HepG2 (cell line): ENCODE measurements at regions not wholly inside any gene's neighbourhood (a gene's known extent, or its start where the extent isn't known, plus 50 kb on each side); places are given as distances from the start of the nearest gene placed in this dataset.
"Not testable (repeated sequence)": the region's sequence is repeated elsewhere in the genome, so short reads cannot be mapped to it uniquely, and the experiment has no call there.

Experiments used
- ATAC-seq: fragments of 200-7000 bp; cut with Tn5 transposase; 3 replicates; pipeline ENCODE4 v1.9.1; 2020; ENCODE audit warnings: mild to moderate bottlenecking, moderate library complexity
- BruUV-seq: library from RNA; stranded (reverse); fragments of 400-500 nt; replicated peaks from 2 replicates; lab custom pipeline; 2021; lab: Mats Ljungman, UMichigan
- CTCF ChIA-PET: fragments of 300-600 bp; formaldehyde crosslinking; extraction: SDS; loops from one replicate; lab custom pipeline; 2021; ENCODE audit warnings: low total read pairs, inconsistent platforms, low intra/inter-chr PET ratio; lab: Yijun Ruan, JAX
- POLR2A ChIA-PET: fragments of 350-600 bp; sonication (Branson Sonifier 250); formaldehyde crosslinking; loops from one replicate; lab custom pipeline; 2020; ENCODE audit warnings: antibody characterized with exemption, inconsistent platforms; lab: Yijun Ruan, JAX
- DNase-seq: peaks from one replicate; pipeline ENCODE4 v3.0.0-alpha.2; 2015; ENCODE audit warnings: low spot score
- FAIRE-seq: peaks from 3 replicates; lab custom pipeline; 2011; peaks lifted over from hg19 to GRCh38; lab: Jason Lieb, UNC
- H2AFZ ChIP-seq: one replicate; pipeline ENCODE4 v1.6.1; 2011; ENCODE audit warnings: low read length, inconsistent platforms
- H3K27ac ChIP-seq: fragments of 300-600 bp; 3 replicates; pipeline ENCODE4 v1.8.0; 2011; ENCODE audit warnings: mixed run types, mild to moderate bottlenecking, mixed read lengths, low read length, inconsistent platforms; ENCODE audit not compliant: insufficient read depth; ENCODE audit errors: extremely low read length
- H3K27me3 ChIP-seq, 2 experiments: fragments of 200-600 bp in 1 of 2; 2 replicates in 1 of 2; 3 replicates in 1 of 2; pipeline versions ENCODE4 v1.6.0 to v1.8.0; 2011; ENCODE audit warnings: low read length in 2 of 2, mild to moderate bottlenecking in 2 of 2, moderate library complexity in 2 of 2, inconsistent platforms in 1 of 2; ENCODE audit not compliant: insufficient read depth in 2 of 2, control insufficient read depth in 1 of 2
- H3K36me3 ChIP-seq, 2 experiments: fragments of 200-600 bp in 1 of 2; replicated peaks in 1 of 2; 2 replicates in 1 of 2; 3 replicates in 1 of 2; pipeline versions ENCODE4 v1.5.1 to v1.8.0; 2011; ENCODE audit warnings: low read length in 2 of 2, inconsistent platforms in 1 of 2; ENCODE audit not compliant: insufficient read depth in 2 of 2, control insufficient read depth in 1 of 2
- H3K4me1 ChIP-seq: 2 replicates; pipeline ENCODE4 v1.5.1; 2012; ENCODE audit warnings: low read length, inconsistent platforms; ENCODE audit not compliant: insufficient read depth
- H3K4me2 ChIP-seq: 2 replicates; pipeline ENCODE4 v1.6.0; 2011; ENCODE audit warnings: low read depth, low read length, inconsistent platforms
- H3K4me3 ChIP-seq, 3 experiments: fragments of 200-600 bp in 1 of 3; sonication (generic), shearing (Covaris generic) in 1 of 3; replicated peaks in 1 of 3; 2 replicates each; pipeline ENCODE4 v1.5.1; 2011 to 2016; ENCODE audit warnings: low read length in 3 of 3, inconsistent platforms in 2 of 3, low read depth in 2 of 3, mild to moderate bottlenecking in 2 of 3, control low read depth in 1 of 3, mixed read lengths in 1 of 3; ENCODE audit not compliant: insufficient read depth in 1 of 3
- H3K79me2 ChIP-seq: one replicate; pipeline ENCODE4 v1.6.1; 2011; ENCODE audit warnings: low read length, inconsistent platforms; ENCODE audit not compliant: insufficient read depth
- H3K9ac ChIP-seq: 2 replicates; pipeline ENCODE4 v1.6.0; 2011; ENCODE audit warnings: mild to moderate bottlenecking, low read depth, low read length, inconsistent platforms; ENCODE audit not compliant: insufficient read depth
- H3K9me3 ChIP-seq: 2 replicates; pipeline ENCODE4 v1.5.1; 2012; ENCODE audit warnings: mild to moderate bottlenecking, low read length
- H4K20me1 ChIP-seq: 2 replicates; pipeline ENCODE4 v1.6.0; 2011; ENCODE audit warnings: inconsistent platforms, mild to moderate bottlenecking, low read length, moderate library complexity; ENCODE audit not compliant: insufficient read depth
- HOXD1 ChIP-seq: sonication (generic); formaldehyde crosslinking; IDR thresholded peaks from 2 replicates; pipeline ENCODE4 v1.5.0; 2020; ENCODE audit warnings: missing genetic modification reagents
- KLF13 ChIP-seq: sonication (generic); formaldehyde crosslinking; IDR thresholded peaks from 2 replicates; pipeline ENCODE4 v1.4.0; 2020; ENCODE audit warnings: mild to moderate bottlenecking, missing genetic modification reagents
- KLF16 ChIP-seq, 2 experiments: sonication (generic) in 1 of 2; formaldehyde crosslinking in 1 of 2; IDR thresholded peaks; 2 replicates each; pipeline versions ENCODE4 v1.6.1 to v1.8.0; 2016 to 2023; ENCODE audit warnings: missing genetic modification reagents in 2 of 2, missing compliant biosample characterization in 1 of 2
- NAIF1 ChIP-seq: sonication (generic); formaldehyde crosslinking; IDR thresholded peaks from 2 replicates; pipeline ENCODE4 v1.5.0; 2020; ENCODE audit warnings: mild to moderate bottlenecking, missing genetic modification reagents, borderline replicate concordance
- ONECUT2 ChIP-seq: sonication (generic); formaldehyde crosslinking; IDR thresholded peaks from 2 replicates; pipeline ENCODE4 v1.4.0; 2020; ENCODE audit warnings: missing genetic modification reagents
- RFX1 ChIP-seq: fragments of 450-650 bp; IDR thresholded peaks from 2 replicates; pipeline ENCODE4 v1.6.1; 2017
- SMARCE1 ChIP-seq: fragments of 450-650 bp; IDR thresholded peaks from 2 replicates; pipeline ENCODE4 v1.6.1; 2017; ENCODE audit warnings: borderline replicate concordance
- SPEN ChIP-seq: sonication (generic); formaldehyde crosslinking; IDR thresholded peaks from 2 replicates; pipeline ENCODE4 v1.5.1; 2020; ENCODE audit warnings: low read depth, mild to moderate bottlenecking, missing genetic modification reagents
- SRSF9 ChIP-seq: fragments of 200-400 bp; formaldehyde crosslinking; IDR thresholded peaks from 2 replicates; pipeline ENCODE4 v1.6.1; 2018; ENCODE audit warnings: borderline replicate concordance, mild to moderate bottlenecking, low read depth, low read length; ENCODE audit not compliant: insufficient read depth, poor library complexity, severe bottlenecking
- TBX3 ChIP-seq: fragments of 450-650 bp; IDR thresholded peaks from 2 replicates; pipeline ENCODE4 v1.6.1; 2017; ENCODE audit warnings: antibody characterized with exemption, mild to moderate bottlenecking, inconsistent platforms, borderline replicate concordance
- XBP1 ChIP-seq: sonication (generic); formaldehyde crosslinking; IDR thresholded peaks from 2 replicates; pipeline ENCODE4 v1.5.0; 2020; ENCODE audit warnings: missing genetic modification reagents
- ZBTB7A ChIP-seq: sonication (generic); formaldehyde crosslinking; IDR thresholded peaks from 2 replicates; pipeline ENCODE4 v1.8.0; 2022; ENCODE audit warnings: mild to moderate bottlenecking, missing genetic modification reagents
- ZNF644 ChIP-seq: IDR thresholded peaks from 2 replicates; pipeline ENCODE4 v1.6.1; 2016; ENCODE audit warnings: low read depth
- ZNF775 ChIP-seq: sonication (generic); formaldehyde crosslinking; IDR thresholded peaks from 2 replicates; pipeline ENCODE4 v1.4.0; 2020; ENCODE audit warnings: missing genetic modification reagents, mild to moderate bottlenecking, moderate library complexity, borderline replicate concordance
- WGBS: methylation state at CpG from one replicate; pipeline ENCODE4 v1.1.6; 2017; ENCODE audit warnings: low lambda C conversion rate; 5-methylcytosine and 5-hydroxymethylcytosine counted together
- in situ Hi-C: cut with HindIII; loops from 2 replicates; pipeline ENCODE4 v1.10.0; 2017; ENCODE audit warnings: low pct_unique_long_range_greater_than_20kb; ENCODE audit not compliant: extremely low pct_ligation_motif_present
- intact Hi-C: fragments of 100-400 bp; cut with micrococcal nuclease; formaldehyde crosslinking; loops from one replicate; pipeline ENCODE4 v1.10.0; 2022; ENCODE audit not compliant: unreplicated experiment
- TF ChIP-seq, protein P1 (sequence below): sonication (generic); formaldehyde crosslinking; IDR thresholded peaks from 2 replicates; pipeline ENCODE4 v1.8.1; 2023; ENCODE audit warnings: mild to moderate bottlenecking, missing genetic modification reagents

DNA sequence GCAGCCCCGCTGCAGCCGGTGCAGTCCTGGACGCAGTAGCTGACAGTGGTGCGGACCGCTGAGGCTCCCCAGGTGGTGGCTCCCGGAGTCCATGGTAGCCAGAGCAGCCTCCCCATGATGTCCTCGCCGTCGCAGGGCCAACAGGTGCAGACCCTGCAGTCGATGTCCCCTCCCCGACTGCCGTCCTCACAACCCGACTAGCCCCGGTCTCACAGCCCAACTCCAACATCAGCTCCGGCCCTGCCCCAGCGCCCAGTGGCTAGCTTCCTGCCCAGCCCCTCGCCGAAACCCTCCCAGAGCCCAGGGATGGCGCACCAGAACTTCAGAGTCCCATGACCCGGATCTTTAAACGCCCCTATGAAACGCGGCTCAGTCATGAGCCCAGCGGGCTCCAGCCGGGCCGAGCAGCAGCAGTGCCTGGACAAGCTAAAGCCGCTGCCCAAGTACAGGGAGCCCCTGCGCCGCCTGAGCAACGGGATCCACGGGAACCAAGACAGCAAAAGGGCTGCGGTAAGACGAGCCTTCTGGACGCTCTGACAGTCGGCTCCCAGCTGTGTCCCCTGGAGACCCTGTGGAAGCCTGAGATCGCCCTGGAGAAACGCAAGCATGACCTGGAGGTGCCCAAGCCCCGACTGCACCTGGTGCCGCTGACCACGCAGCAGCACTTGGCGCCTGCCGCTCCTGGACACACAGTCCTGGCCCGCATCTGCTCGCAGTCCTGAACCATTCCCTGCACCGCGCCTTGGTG, 53.8 kb upstream of the TUBA3E start (continued):
- TF ChIP-seq TBX3 (no peak), KLF13 (CRISPR knock-in tag) (no peak)

DNA sequence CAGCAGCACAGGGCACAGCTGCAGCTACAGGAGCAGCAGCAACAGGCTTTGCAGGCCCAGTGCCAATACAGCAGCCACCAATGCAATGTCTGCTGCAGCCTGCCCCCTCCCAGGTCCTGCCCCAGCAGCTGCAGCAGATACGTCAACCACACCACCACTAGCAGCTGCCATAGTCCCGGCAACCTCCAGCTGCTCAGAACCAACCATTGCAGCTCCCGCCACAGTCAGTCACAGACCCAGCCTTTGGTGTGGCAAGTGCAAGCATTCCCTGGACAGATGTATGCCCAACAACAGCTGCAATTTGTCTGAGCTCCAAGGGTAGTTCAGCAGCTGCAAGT, 53.3 kb upstream of the TUBA3E start:
- Histone ChIP-seq H3K36me3 (no peaks in the 10 kb centered on the region), H3K9me3 (no peaks in the 10 kb centered on the region)
- no TSS peak for BruUV-seq
- DNase-seq, result no peak
- in situ Hi-C loops, result no loop called here
- POLR2A ChIA-PET, result no interaction called here
- TF ChIP-seq ZNF644 (CRISPR knock-in tag) (no peak), SPEN (no peak), ZNF775 (CRISPR knock-in tag) (no peak), NAIF1 (CRISPR knock-in tag) (no peak), HOXD1 (no peak), ONECUT2 (CRISPR knock-in tag) (no peak), SRSF9 (no peak), KLF16 (CRISPR knock-in tag; IDR thresholded peaks at IDR 0.05) (no peak), ZBTB7A (no peak), XBP1 (CRISPR knock-in tag) (no peak), SMARCE1 (no peak), RFX1 (no peak)
- TF ChIP-seq, protein P1, sequence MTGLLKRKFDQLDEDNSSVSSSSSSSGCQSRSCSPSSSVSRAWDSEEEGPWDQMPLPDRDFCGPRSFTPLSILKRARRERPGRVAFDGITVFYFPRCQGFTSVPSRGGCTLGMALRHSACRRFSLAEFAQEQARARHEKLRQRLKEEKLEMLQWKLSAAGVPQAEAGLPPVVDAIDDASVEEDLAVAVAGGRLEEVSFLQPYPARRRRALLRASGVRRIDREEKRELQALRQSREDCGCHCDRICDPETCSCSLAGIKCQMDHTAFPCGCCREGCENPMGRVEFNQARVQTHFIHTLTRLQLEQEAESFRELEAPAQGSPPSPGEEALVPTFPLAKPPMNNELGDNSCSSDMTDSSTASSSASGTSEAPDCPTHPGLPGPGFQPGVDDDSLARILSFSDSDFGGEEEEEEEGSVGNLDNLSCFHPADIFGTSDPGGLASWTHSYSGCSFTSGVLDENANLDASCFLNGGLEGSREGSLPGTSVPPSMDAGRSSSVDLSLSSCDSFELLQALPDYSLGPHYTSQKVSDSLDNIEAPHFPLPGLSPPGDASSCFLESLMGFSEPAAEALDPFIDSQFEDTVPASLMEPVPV (CRISPR knock-in tag), result no peak
- TF ChIP-seq, all 625 proteins: peak for 0
- Histone ChIP-seq H3K4me3 (no peak overlapping the region), H4K20me1 (no peaks in the 10 kb centered on the region), H3K27me3 (peaks cover 10 to 39% of the 10 kb centered on the region in 2 experiments; a peak in 4 of 5 replicates), H2AFZ (no peak overlapping the region), H3K9ac (no peak overlapping the region), H3K27ac (no peak overlapping the region), H3K79me2 (no peaks in the 10 kb centered on the region), H3K4me1 (no peaks in the 10 kb centered on the region), H3K4me2 (no peak overlapping the region)
- WGBS, result 82% methylated on average over 3 of the region's 3 CpGs
- no peak for FAIRE-seq
- CTCF ChIA-PET, result no interaction called here
- intact Hi-C loops, result no loop called here
- ATAC-seq, result no peak; the same call in 1 of the 3 replicates

DNA sequence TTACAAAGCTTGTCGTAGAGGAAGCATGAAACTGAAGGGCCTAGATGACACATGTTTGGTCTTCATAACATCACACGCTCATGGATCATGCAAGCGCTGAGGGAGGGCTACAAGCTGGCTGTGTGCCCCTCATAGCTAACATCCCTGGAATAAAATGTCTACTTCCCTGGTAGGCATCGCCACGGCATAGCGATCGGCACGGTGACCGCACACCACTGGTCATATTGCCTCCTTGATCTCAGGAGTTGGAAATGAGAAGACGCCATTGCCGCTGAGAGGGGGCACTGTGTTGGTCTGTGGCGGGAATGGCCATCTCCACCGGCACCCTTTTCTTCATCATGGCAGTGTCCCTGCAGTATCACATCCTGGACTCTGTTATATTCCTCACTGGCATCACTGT, 50.1 kb upstream of the TUBA3E start:
- H3K36me3 ChIP-seq, in situ Hi-C loops, FAIRE-seq, H3K4me3 ChIP-seq, H3K9ac ChIP-seq, H3K4me1 ChIP-seq, H3K4me2 ChIP-seq, CTCF ChIA-PET, intact Hi-C loops, H3K9me3 ChIP-seq, POLR2A ChIA-PET, H3K27ac ChIP-seq, DNase-seq, H3K79me2 ChIP-seq, BruUV-seq, ATAC-seq, H2AFZ ChIP-seq, H4K20me1 ChIP-seq: not testable (repeated sequence)
- H3K27me3 ChIP-seq, result peaks cover 8 to 25% of the 10 kb centered on the region in 2 experiments; a peak in 4 of 5 replicates
- WGBS, result 56% methylated on average over 13 of the region's 13 CpGs
